GM12891 (cell line): ENCODE measurements at regions not wholly inside any gene's neighbourhood (a gene's known extent, or its start where the extent isn't known, plus 50 kb on each side); places are given as distances from the start of the nearest gene placed in this dataset.
"Not testable (repeated sequence)": the region's sequence is repeated elsewhere in the genome, so short reads cannot be mapped to it uniquely, and the experiment has no call there.

ENCODE experiments used
- POLR2A ChIP-seq: IDR thresholded peaks from 2 replicates; pipeline ENCODE4 v1.6.1; 2011; ENCODE audit warnings: low read depth, low read length, control low read depth
- POLR2AphosphoS5 ChIP-seq: IDR thresholded peaks from 2 replicates; pipeline ENCODE4 v1.6.1; 2011; ENCODE audit warnings: low read depth, low read length, control low read depth
- SPI1 ChIP-seq: IDR thresholded peaks from 2 replicates; pipeline ENCODE4 v1.6.1; 2011; ENCODE audit warnings: low read depth, low read length, control low read depth
- TAF1 ChIP-seq: IDR thresholded peaks from 2 replicates; pipeline ENCODE4 v1.6.1; 2011; ENCODE audit warnings: low read depth, low read length, control low read depth

GRCh38 chrX:63575700-63576099, 209.3 kb downstream of the ARHGEF9 start:
- TF ChIP-seq SPI1, POLR2AphosphoS5, TAF1, POLR2A: not testable (repeated sequence)
